Panc1 (cell line): ENCODE measurements at regions not wholly inside any gene's neighbourhood (a gene's known extent, or its start where the extent isn't known, plus 50 kb on each side); places are given as distances from the start of the nearest gene placed in this dataset.

Experiments
- ATAC-seq: fragments of 200-7000 bp; cut with Tn5 transposase; 2 replicates; pipeline ENCODE4 v1.9.1; 2020; ENCODE audit warnings: mild to moderate bottlenecking, moderate library complexity
- BruUV-seq: library from RNA; stranded (reverse); fragments of 400-500 nt; replicated peaks from 2 replicates; lab custom pipeline; 2021; lab: Mats Ljungman, UMichigan
- CTCF ChIA-PET: fragments of 300-600 bp; sonication (Branson Sonifier 250); formaldehyde crosslinking; loops from one replicate; lab custom pipeline; 2022; ENCODE audit warnings: antibody characterized with exemption; lab: Charles Lee
- POLR2A ChIA-PET: fragments of 300-600 bp; sonication (Branson Sonifier 250); formaldehyde crosslinking; loops from one replicate; lab custom pipeline; 2022; ENCODE audit warnings: antibody characterized with exemption; lab: Charles Lee
- DNase-seq: peaks from one replicate; pipeline ENCODE4 v3.0.0-alpha.2; 2010; ENCODE audit warnings: low read depth, low spot score
- H3K27ac ChIP-seq: 2 replicates; pipeline ENCODE4 v1.5.1; 2011; ENCODE audit warnings: mild to moderate bottlenecking, low read length, inconsistent platforms
- H3K27me3 ChIP-seq: fragments of 200-500 bp; sonication (Bioruptor generic); 2 replicates; pipeline ENCODE4 v1.6.0; 2014; ENCODE audit warnings: low read length, inconsistent platforms; ENCODE audit not compliant: control insufficient read depth, insufficient read depth
- H3K36me3 ChIP-seq: fragments of 200-500 bp; sonication (Bioruptor generic); 2 replicates; pipeline ENCODE4 v1.5.1; 2014; ENCODE audit warnings: inconsistent platforms, mild to moderate bottlenecking, low read length, moderate library complexity; ENCODE audit not compliant: control insufficient read depth, insufficient read depth
- H3K4me1 ChIP-seq: 2 replicates; pipeline ENCODE4 v1.5.1; 2011; ENCODE audit warnings: inconsistent platforms, mild to moderate bottlenecking, low read length, moderate library complexity; ENCODE audit not compliant: control insufficient read depth, insufficient read depth
- H3K4me3 ChIP-seq, 2 experiments: 2 replicates each; pipeline ENCODE4 v1.5.1; 2011 to 2012; ENCODE audit warnings: low read depth in 2 of 2, low read length in 2 of 2, mild to moderate bottlenecking in 2 of 2, inconsistent platforms in 1 of 2, moderate library complexity in 1 of 2
- H3K9me3 ChIP-seq: fragments of 200-500 bp; sonication (Bioruptor generic); 2 replicates; pipeline ENCODE4 v1.5.1; 2014; ENCODE audit warnings: low read depth, mild to moderate bottlenecking, inconsistent platforms, low read length, moderate library complexity; ENCODE audit not compliant: control insufficient read depth, insufficient read depth
- POLR2AphosphoS5 ChIP-seq: IDR thresholded peaks from 2 replicates; pipeline ENCODE4 v1.6.1; 2012; ENCODE audit warnings: mild to moderate bottlenecking, low read depth, low read length, moderate library complexity
- SIN3A ChIP-seq: IDR thresholded peaks from 2 replicates; pipeline ENCODE4 v1.6.1; 2012; ENCODE audit warnings: low read depth, mild to moderate bottlenecking, low read length, moderate library complexity, borderline replicate concordance; ENCODE audit not compliant: insufficient read depth
- TCF7L2 ChIP-seq: IDR thresholded peaks from 2 replicates; pipeline ENCODE4 v1.6.1; 2011; ENCODE audit warnings: mild to moderate bottlenecking, low read depth, low read length, inconsistent platforms
- in situ Hi-C: cut with HindIII; loops from 2 replicates; pipeline ENCODE4 v1.10.0; 2016; ENCODE audit warnings: low sequenced_read_pairs, low pct_unique_long_range_greater_than_20kb
- intact Hi-C: fragments of 100-400 bp; cut with micrococcal nuclease; formaldehyde crosslinking; loops from one replicate; pipeline ENCODE4 v1.10.0; 2022; ENCODE audit not compliant: unreplicated experiment
- TF ChIP-seq, protein P1 (sequence below), 2 experiments: IDR thresholded peaks; 2 replicates each; pipeline ENCODE4 v1.6.1; 2011 to 2012; ENCODE audit warnings: low read depth in 2 of 2, control low read depth in 1 of 2, low read length in 1 of 2, mild to moderate bottlenecking in 1 of 2, moderate library complexity in 1 of 2; ENCODE audit not compliant: insufficient read depth in 1 of 2
- TF ChIP-seq, protein P2 (sequence below): fragments of 450-650 bp; IDR thresholded peaks from 2 replicates; pipeline ENCODE4 v1.5.1; 2017; ENCODE audit warnings: mild to moderate bottlenecking

GRCh38 chr11:70913715-70914231 lies 338.6 kb downstream of the SHANK2 start:
- Histone ChIP-seq H3K36me3 (no peaks in the 10 kb centered on the region), H3K4me3 (no peak overlapping the region), H3K4me1 (no peaks in the 10 kb centered on the region), H3K9me3 (no peaks in the 10 kb centered on the region), H3K27ac (no peak overlapping the region), H3K27me3 (0 out of 2 replicates have a peak, but pooled peaks cover 4% of the 10 kb centered on the region)
- DNase-seq (no peak), ATAC-seq (no peak)
- ChIA-PET POLR2A (no interaction called here), CTCF (no interaction called here)
- no peak for TF ChIP-seq TCF7L2
- TF ChIP-seq, protein P1, sequence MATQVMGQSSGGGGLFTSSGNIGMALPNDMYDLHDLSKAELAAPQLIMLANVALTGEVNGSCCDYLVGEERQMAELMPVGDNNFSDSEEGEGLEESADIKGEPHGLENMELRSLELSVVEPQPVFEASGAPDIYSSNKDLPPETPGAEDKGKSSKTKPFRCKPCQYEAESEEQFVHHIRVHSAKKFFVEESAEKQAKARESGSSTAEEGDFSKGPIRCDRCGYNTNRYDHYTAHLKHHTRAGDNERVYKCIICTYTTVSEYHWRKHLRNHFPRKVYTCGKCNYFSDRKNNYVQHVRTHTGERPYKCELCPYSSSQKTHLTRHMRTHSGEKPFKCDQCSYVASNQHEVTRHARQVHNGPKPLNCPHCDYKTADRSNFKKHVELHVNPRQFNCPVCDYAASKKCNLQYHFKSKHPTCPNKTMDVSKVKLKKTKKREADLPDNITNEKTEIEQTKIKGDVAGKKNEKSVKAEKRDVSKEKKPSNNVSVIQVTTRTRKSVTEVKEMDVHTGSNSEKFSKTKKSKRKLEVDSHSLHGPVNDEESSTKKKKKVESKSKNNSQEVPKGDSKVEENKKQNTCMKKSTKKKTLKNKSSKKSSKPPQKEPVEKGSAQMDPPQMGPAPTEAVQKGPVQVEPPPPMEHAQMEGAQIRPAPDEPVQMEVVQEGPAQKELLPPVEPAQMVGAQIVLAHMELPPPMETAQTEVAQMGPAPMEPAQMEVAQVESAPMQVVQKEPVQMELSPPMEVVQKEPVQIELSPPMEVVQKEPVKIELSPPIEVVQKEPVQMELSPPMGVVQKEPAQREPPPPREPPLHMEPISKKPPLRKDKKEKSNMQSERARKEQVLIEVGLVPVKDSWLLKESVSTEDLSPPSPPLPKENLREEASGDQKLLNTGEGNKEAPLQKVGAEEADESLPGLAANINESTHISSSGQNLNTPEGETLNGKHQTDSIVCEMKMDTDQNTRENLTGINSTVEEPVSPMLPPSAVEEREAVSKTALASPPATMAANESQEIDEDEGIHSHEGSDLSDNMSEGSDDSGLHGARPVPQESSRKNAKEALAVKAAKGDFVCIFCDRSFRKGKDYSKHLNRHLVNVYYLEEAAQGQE (IDR thresholded peaks at IDR 0.05; ENCODE audit: insufficient read depth in 1 of 2, low read depth in 2 of 2, low read length in 1 of 2): no peak
- TF ChIP-seq, protein P2, sequence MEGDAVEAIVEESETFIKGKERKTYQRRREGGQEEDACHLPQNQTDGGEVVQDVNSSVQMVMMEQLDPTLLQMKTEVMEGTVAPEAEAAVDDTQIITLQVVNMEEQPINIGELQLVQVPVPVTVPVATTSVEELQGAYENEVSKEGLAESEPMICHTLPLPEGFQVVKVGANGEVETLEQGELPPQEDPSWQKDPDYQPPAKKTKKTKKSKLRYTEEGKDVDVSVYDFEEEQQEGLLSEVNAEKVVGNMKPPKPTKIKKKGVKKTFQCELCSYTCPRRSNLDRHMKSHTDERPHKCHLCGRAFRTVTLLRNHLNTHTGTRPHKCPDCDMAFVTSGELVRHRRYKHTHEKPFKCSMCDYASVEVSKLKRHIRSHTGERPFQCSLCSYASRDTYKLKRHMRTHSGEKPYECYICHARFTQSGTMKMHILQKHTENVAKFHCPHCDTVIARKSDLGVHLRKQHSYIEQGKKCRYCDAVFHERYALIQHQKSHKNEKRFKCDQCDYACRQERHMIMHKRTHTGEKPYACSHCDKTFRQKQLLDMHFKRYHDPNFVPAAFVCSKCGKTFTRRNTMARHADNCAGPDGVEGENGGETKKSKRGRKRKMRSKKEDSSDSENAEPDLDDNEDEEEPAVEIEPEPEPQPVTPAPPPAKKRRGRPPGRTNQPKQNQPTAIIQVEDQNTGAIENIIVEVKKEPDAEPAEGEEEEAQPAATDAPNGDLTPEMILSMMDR: no peak
- in situ Hi-C loops: no loop called here
- intact Hi-C loops: no loop called here
- no TSS peak for BruUV-seq

- DNase-seq (no peak), ATAC-seq (no peak)
- ChIA-PET CTCF (interaction anchor here (0.6 kb wide), 1 partner anchor 372 kb away, joined by 4 read pairs; no protein-coding TSS in a partner anchor), POLR2A (no interaction called here)
- no peak overlapping the region for H3K27ac ChIP-seq
- intact Hi-C loops: no loop called here
- H3K9me3 ChIP-seq: no peaks in the 10 kb centered on the region
- TF ChIP-seq, protein P1 (IDR thresholded peaks at IDR 0.05; ENCODE audit: insufficient read depth in 1 of 2, low read depth in 2 of 2, low read length in 1 of 2): no peak
- TF ChIP-seq POLR2AphosphoS5: no peak
- no peak for TF ChIP-seq TCF7L2
- no peak for TF ChIP-seq SIN3A
- TF ChIP-seq, protein P2: no peak
- in situ Hi-C loops: no loop called here
- H3K4me3 ChIP-seq: no peak overlapping the region
- BruUV-seq: no TSS peak
- H3K36me3 ChIP-seq: no peaks in the 10 kb centered on the region
- H3K27me3 ChIP-seq: 0 out of 2 replicates have a peak, but pooled peaks cover 4% of the 10 kb centered on the region
- no peaks in the 10 kb centered on the region for H3K4me1 ChIP-seq
Observed at GRCh38 chr11:70914496-70914895, 337.9 kb downstream of the SHANK2 start.
